ENCODE measurements at regions not wholly inside any gene's neighbourhood (a gene's known extent, or its start where the extent isn't known, plus 50 kb on each side); places are given as distances from the start of the nearest gene placed in this dataset.

- TF ChIP-seq, protein P1, sequence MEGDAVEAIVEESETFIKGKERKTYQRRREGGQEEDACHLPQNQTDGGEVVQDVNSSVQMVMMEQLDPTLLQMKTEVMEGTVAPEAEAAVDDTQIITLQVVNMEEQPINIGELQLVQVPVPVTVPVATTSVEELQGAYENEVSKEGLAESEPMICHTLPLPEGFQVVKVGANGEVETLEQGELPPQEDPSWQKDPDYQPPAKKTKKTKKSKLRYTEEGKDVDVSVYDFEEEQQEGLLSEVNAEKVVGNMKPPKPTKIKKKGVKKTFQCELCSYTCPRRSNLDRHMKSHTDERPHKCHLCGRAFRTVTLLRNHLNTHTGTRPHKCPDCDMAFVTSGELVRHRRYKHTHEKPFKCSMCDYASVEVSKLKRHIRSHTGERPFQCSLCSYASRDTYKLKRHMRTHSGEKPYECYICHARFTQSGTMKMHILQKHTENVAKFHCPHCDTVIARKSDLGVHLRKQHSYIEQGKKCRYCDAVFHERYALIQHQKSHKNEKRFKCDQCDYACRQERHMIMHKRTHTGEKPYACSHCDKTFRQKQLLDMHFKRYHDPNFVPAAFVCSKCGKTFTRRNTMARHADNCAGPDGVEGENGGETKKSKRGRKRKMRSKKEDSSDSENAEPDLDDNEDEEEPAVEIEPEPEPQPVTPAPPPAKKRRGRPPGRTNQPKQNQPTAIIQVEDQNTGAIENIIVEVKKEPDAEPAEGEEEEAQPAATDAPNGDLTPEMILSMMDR (IDR thresholded peaks at IDR 0.05) = no peak
- TF ChIP-seq POLR2A (IDR thresholded peaks at IDR 0.05) (no peak), POLR2AphosphoS5 (IDR thresholded peaks at IDR 0.05) (no peak), EP300 (IDR thresholded peaks at IDR 0.05) (no peak)
These were observed 705.1 kb upstream of the FRG1 start for GRCh38 chr4:189235599-189235998.

Measured in gastroesophageal sphincter (tissue), 3 donors.